GM21447 (cell line): ENCODE measurements at regions not wholly inside any gene's neighbourhood (a gene's known extent, or its start where the extent isn't known, plus 50 kb on each side); places are given as distances from the start of the nearest gene placed in this dataset.
"Not testable (repeated sequence)": the region's sequence is repeated elsewhere in the genome, so short reads cannot be mapped to it uniquely, and the experiment has no call there.

ENCODE experiments used
- ATAC-seq: cut with Tn5 transposase; IDR thresholded peaks from one replicate; pipeline ENCODE4 v1.9.1; 2021; ENCODE audit not compliant: unreplicated experiment

DNA sequence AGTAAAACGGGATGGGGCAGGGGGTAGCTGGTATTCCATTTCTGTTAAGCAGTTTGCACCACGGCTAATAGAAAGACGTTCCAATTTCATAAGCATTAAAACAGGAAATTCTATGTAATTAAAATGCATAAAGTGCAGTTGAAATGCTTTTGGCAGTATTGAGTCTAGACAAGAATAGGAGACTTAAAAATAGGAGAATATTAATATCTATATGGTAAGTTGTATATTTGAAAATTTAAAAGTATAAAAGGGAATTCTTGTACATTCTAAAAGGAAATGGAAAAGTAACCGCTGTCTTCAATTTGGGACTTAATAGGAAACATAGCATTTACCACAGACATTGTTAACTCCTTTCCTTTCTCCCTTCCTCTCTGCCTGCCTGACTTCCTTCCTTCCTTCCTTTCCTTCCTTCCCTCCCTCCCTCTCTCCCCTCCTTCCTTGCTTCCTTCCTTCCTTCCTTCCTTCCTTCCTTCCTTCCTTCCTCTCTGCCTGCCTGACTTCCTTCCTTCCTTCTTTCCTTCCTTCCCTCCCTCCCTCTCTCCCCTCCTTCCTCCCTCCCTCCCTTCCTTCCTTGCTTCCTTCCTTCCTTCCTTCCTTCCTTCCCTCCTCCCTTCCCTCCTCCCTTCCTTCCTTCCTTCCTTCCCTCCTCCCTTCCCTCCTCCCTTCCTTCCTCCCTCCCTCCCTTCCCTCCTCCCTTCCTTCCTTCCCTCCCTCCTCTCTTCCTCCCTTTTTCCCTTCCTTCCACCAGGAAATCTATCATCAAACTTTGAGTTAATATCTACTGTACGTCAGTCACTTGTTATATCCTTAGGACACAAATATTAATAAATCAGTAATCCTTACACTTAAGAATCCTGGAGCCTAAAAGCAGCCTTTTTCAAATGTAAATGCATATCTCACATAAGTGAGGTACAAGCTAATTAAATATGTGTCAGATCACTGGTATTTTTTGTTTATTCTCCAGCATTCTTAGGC is 1049.3 kb downstream of the GALC start:
- ATAC-seq: no peak

DNA sequence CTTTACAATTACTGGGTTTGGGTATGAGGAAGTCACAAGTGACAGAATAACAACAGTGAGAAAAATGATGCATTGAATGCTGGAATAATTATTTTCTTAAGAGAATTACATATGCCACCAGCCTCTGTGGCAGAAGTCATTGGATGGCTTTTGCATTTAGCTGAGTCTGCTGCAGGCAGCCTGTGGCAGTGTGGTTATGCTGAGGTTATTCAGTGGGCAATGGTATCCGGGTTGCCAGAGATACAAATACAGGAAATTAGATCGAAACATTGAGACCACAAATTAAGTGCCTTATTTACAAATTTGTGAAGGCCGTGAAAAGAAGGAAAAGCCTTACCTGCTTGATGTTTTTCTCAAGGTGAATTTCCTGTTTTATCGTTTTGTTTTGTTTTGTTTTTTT is 1050.0 kb downstream of the GALC start:
- no peak for ATAC-seq

DNA sequence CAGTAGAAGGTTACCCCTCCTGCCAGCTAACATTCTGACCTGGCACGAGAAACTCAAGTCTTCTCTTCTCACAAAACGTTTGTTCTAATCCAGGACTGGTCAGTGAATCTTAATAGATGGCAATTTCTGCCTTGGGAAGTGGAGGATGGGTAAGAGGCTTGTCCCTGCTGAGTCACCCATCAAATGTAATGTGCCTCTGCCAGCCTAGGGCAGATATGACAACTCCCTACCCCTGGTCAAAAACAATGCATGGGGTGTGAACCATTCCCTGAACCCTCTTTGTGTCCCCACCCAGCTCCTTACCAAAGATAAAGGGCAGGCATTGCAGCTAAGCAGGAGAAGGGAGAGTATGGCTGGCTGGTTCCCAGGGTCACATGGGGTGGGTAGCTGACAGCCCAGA is 1052.9 kb downstream of the GALC start:
- ATAC-seq: no peak

DNA sequence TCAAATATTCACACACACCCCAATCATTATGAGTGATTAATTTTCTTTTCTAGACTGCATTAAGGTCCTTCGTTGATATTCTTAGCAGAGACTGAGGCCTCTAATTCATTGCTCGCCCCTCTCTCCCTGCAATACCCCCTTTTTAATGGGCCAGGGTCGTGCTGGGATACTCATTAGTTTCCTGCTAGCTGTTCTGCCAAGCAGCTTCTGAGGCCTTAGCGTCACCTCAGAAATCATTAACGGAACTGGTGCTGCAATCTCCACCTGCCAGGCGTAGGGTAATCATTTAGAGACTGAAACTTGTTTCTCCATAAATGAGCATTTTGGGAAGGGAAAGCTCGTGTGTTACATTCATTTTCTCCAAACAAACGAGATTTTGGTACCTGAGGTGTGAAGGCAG is 1054.7 kb downstream of the GALC start:
- ATAC-seq: no peak

DNA sequence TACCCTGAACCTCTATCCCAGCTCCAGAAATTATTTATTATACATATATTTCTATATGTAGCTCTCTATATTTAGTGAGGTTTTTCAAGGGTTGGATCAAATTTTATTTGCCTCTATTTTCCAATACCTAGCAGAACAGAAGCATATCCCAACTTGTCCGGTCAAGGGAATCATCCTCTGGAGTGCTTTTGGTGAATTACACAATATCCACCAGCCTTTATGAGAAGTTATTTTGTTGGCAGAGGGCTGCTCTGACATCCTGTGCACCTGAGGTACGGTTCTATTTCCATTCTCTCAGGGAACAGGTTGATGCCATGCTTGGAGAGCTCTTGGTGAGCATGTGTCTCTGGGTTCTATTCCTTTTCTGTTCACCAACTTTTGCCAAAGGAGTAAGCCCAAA is 1056.4 kb downstream of the GALC start:
- ATAC-seq: no peak

DNA sequence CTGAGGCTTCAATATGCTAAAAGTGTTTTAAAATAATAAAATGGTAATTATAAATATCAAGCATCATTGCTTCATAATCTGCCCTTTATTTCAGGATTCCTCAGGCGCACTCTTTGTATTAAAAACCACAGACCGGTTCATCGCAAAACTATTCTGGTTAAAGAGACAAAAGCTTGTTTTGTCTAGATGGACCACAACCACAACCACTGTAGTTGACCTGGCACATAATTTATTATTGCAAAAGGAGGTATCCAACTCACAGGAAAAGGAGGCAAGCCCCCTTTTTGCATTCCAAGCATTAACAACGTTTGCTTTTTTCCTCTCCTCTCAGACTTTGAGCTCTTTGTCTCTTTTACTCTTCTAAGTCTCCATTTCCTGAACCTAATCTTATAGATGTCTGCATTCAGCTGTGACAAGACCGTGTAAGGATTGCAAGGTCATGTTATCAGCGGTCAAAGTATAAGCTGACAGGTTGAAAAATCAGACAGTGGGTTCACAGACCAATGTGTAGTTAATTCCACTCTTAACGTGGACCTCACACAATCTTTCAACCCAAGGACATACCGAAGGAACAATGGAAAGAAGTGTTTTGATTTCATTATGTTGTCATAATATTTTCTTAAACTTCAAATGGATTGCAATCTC is 1057.6 kb downstream of the GALC start:
- ATAC-seq: no peak

DNA sequence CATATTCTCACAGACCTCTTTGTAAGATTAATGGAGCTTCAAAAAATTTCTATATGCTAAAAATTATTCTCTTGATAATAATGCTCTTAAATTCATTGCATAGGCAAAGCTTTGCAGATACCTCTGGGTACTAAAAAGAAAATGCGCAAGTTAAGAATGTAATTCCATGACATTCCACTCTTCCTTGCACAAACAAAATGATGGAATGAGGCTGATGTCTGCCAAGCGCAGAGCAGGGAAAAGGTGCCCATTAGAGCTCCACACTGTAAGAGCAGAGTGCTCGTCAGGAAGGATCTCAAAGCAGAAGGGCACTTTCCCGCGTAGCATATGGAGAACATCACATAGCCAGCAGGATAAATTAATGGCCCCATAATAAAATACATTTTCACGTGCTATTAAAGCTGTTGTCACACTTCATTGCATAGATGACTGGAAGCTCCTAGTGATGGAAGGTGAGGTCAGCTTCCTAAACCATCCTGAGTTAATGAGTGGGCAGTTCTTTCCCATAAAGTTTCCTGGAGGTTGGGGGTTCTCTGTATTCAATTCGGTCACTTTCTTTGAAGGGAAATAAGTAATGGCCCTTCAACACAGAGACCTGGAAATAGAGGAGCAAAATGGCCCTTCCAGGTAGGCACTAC is 1058.9 kb downstream of the GALC start:
- no peak for ATAC-seq

DNA sequence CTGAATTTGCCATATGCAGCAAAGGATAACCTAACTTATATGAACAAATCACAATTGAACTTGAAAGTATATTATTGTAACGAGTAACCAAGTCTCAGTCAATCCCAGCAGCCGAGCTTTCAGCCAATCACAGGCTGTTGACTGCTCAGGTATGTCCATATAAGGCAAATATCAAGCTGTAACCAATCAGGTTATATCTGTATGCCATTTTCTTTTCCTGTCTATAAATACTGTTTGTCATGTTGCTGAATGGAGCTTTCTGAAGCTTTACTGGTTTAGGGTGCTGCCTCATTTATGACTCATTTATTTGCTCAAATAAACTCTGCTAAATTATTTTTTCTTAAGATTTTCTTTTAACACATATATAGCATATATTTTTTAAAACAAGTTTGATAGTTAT is 1059.5 kb downstream of the GALC start:
- no peak for ATAC-seq

DNA sequence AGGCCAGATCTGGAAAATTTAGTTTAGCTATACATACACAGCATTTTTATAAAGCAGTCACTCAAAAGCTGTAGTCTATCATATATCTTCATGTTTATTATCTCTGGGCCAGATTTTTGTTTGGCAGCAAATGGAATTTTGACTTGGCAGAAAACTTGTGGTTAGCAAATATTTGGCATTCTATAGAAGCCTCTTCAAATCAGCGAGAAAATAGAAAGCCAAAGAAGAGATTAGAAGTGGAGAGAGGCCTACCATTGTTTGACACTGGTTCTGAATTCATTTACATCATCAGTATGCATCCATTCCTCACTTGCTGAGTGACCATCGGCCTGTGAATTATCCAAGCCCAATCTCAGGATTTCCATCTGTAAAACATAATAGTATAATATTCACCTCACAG is 1077.6 kb downstream of the GALC start:
- ATAC-seq: no peak

DNA sequence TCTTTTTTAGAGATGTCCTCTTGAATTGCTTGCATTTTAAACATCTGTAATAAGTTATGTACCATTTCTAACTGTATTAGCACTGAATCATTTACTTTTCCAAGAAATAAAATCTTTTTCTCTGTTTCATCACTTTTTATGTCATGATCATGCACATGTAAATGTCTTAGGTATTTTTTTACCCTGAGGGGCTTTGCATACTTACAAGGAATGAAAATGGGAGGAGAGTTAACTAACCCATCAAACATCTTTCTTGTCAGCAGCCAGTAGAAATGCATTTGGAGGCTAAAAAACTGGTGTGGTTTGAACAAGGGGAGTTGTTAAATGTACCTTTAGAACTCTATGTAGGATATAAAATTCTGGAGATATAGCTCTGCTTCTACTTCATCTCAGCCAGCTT is 1080.3 kb downstream of the GALC start:
- ATAC-seq: no peak

DNA sequence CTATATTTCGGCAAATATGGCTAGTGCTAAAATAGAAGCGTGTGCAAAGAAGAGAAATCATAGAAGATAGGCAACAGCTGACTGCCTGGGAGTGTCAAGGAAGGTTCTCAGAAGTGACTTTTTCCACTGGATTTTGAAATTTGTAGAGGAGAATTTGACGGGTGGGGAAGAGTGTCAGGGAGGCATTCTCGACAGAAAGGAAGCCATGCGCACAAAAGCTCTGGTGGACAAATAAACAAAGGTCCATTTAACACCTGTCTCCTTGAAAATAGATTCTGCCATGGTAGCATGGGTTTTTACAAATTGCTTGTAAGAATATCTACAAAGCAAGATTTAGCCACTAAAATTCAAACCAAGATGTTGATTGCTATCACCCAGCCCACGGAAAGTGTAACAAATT is 1081.5 kb downstream of the GALC start:
- ATAC-seq: no peak

DNA sequence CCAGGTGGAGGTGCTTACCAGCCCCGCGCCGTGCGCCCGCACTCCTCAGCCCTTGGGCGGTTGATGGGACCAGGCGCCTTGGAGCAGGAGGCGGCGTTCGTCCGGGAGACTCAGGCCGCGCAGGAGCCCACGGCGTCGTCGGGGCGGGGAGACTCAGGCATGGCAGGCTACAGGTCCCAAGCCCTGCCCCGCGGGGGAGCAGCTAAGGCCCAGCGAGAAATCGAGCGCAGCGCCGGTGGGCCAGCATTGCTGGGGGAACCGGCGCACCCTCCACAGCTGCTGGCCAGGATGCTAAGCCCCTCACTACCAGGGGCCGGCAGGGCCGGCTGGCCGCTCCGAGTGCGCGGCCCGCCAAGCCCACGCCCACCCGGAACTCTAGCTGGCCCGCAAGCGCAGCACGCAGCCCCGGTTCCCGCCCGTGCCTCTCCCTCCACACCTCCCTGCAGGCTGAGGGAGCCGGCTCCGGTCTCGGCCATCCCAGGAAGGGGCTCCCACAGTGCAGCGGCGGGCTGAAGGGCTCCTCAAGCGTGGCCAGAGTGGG is 1087.5 kb downstream of the GALC start:
- ATAC-seq: not testable (repeated sequence)

DNA sequence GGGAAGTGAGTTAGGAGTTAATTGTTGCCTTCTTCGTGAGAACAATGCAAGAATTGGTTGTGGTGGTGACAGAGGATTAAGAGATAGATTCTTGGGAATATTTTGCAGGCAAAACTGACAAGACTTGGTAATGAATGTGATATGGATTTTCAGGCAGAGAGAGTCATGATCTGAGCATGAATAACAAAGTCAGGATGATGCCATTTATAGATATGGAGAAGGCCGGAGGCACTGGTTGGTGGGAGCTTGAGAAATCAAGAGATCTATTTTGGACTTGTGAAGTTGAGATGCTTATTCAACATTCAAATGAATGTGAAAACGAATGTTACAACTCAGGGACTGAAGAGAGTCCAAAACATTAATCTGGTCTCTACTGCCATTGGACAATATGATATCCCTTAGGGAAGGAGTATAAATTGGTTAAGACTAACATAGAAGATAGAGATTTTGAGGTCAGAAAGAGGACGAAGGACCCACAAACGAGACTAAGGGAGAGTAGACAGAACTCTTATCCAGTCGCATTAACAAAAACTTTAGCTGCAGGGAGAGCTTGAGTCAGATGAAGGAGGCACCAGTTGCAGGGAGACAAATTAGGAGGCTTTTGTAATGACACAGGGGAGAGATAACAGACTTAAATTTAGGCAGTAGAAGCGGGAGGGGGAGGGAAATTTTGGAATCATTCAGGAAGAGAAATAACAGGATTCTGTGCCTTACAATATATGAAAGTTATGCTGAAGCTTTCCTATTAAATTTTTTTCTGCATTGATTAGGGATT is 1090.6 kb downstream of the GALC start:
- ATAC-seq: no peak

DNA sequence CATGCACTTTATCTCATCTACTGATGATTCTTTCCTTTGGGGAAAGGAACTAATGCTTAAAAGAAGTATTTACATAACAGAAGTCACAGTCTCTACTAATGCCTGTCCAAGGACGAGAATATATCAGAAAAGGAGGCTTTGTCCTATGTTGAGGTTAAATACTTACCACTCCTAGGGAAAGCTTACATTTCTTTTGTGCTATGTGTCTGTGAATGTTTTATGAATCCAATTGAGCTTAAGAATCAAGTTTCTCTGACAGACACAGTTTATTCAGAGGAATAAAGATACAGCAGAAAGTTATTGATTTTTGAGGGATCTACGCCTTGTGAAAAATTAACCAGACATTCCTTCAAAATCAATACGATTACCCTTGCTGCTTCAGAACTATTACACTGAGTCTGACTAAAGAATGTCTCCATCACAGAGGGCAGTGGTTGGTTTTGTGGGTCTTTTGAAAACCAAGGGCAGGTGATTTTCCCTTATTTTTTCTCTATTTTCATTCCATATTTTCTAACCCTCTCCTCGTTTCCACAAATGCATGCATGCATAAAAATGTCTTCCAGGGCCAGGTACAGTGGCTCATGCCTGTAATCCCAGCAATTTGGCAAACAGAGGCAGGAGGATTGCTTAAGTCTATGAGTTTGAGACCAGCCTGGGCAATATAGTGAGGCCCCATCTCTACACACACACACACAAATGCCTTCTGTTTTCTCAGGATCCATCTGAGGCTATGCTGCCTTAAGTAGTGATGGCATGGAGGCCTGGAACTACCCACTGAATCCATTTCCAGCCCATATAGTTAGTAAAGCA is 1095.1 kb downstream of the GALC start:
- ATAC-seq: no peak

DNA sequence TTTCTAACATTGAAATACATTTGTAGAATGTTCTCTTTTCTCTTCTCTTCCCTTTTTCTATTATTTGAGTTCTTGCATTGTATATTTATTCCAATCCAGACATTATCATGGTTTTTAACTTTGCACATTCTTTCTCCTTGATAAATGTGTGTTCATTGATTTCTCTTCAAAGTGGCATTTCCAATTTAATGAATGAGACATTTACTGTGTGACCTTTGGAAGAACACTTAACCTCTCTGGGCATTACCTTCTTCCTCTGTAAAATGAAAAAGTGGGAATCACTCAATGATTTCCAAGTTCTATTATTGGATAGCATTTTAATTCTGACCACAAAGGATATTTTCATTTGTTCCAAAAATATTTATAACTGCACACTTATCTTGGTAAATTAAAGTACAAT is 1095.8 kb downstream of the GALC start:
- ATAC-seq: no peak

DNA sequence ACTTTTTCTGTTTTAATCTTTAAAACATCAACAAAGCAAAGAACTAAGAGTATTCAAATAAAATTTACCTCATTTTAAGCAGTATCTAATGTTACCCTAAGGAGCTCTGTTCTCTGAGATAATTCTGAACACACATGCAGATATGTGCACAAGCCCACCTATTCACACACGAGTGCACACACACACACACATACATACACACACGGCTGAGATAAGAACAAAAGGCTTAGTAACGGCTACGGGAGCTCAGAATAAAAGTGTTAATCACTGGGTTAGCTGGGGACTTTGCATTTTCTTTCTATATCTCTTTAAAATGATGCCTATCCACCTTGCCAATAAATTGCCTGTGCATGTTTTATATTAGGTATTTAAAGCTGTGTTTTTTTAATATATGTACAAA is 1096.3 kb downstream of the GALC start:
- no peak for ATAC-seq

DNA sequence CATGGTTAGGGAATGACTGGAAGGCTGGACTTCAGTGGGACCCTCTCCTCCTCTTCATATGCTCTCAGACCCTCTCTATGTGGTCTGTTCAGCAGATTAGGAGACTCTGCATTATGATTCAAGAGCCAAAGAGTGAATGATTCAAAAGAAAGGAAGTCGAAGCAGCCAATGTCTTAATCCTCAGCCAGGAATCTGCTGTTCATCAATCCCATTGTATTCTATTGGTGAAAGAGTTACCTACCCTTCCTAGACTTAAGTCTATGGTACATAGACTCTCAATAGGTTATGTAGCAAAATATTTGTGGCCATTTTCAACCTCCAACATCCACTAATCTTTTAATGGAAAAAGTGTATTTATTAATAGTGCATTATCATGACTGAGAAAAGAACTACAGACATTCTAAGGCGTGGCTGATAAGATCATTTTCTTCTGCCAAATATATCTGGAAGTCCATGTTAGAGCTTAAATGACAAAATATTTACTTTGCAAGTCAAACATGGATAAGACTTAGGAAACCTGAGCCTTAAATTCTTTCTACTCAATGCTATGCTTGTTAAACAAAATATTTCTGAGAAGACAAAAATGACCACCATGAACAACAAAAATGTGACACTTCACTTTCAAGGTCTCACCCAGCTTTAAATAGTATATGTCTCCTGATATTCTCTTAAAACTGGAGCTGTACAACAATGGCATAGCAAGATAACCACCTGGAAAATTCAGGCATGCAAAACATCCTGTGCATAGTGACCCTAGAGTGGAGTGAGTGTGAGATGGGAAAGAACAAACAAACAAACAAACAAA is 1100.6 kb downstream of the GALC start:
- no peak for ATAC-seq

DNA sequence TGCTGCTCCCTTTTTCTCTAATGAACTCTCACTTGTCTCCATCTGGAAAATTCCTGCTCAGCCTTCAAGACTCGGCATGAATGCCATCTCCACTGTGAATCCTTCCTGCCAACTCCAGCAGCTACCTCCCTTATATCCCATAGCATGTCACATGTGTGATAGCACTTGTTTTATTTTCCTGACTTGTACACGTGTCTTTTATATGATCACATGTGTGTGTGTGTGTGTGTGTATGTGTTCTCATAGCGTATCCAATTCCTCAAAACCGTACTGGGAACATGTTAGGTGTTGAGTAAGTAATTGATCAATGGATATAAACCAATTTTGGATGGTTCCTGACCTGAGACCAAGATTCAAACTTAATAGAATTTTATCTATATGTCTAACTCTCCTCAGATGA is 1107.7 kb downstream of the GALC start:
- ATAC-seq: no peak

DNA sequence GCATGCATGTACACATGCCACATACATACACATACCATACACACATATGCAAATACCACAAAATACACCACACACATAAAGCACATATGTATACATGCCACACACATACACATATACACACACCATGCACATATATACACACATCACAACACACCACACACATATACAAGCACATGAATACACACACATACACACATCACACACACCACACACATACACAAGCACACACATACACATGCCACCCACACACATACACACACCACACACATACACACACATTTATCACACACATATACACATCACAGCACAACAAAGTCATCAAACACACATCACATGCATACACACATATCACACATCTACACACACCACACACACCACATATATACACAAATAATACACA is 1108.5 kb downstream of the GALC start:
- ATAC-seq: no peak
